Right kidney (tissue), 1 donor: ENCODE measurements at regions not wholly inside any gene's neighbourhood (a gene's known extent, or its start where the extent isn't known, plus 50 kb on each side); places are given as distances from the start of the nearest gene placed in this dataset.
"Not testable (repeated sequence)": the region's sequence is repeated elsewhere in the genome, so short reads cannot be mapped to it uniquely, and the experiment has no call there.

ENCODE experiments used
- DNase-seq: peaks from one replicate; pipeline ENCODE4 v3.0.0-alpha.2; 2016

DNA sequence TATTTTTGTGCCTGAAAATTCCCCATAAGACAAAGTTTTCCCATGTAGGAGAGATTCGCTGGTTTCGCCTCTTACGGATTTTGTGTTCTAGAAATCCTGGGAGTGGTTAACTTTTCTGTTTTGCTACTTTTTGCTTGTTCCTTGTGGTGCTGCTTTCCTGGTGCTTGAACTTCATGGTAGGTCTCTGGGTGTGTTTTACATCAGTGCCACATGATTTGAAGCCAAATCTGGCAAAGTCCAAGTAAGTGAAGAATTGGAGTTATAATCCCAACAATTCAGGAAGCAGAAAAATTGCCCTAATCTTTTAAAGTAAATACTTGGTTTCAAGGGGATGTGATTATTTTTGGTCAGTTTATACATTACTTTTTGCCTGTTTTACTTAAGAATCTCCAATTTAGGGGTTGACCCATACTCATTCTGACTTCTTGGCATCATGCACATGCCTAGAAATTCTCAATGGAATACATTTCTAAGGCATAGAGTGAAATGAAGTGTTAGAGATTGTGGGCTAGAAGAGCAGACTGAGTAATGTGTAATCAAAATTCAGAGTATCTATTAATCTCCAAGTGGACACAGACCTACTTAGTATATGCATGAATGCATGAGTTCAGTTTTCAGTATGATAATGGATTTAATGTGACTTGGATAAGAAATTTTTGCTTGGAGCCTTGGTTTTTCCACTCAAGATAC, 189.7 kb downstream of the CSNK1G3 start:
- DNase-seq: no peak

GRCh38 chr5:123700624-123701287, 188.8 kb downstream of the CSNK1G3 start:
- DNase-seq: no peak

DNA sequence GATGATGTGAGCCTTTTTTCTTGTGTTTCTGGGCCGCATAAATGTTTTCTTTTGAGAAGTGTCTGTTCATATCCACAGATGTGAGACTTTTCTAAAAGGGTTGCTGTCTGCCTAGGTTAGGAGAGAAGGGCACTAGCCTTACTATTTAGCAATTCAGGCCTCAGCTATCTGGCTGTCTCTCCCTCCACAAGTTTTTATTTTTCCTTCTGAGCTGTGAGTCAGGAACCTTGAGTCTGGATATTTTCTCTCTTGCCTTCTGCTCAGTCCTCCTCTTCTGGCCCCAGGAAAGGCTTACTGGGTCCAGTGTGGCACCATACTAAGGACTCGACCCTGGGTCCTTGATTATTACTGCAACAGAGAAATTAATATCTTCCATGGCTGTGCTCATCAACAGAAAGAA, 187.6 kb downstream of the CSNK1G3 start:
- no peak for DNase-seq

- DNase-seq: not testable (repeated sequence)
Observed at GRCh38 chr5:123698937-123699336, 187.0 kb downstream of the CSNK1G3 start.

- no peak for DNase-seq
Observed at GRCh38 chr5:123696921-123697341, 185.0 kb downstream of the CSNK1G3 start.

GRCh38 chr5:123690821-123691220, 178.8 kb downstream of the CSNK1G3 start:
- no peak for DNase-seq

- DNase-seq: no peak
Observed at GRCh38 chr5:123681061-123681460, 169.1 kb downstream of the CSNK1G3 start.

- peak; percentile 21 for DNase-seq
Observed at GRCh38 chr5:123673107-123673506, 161.1 kb downstream of the CSNK1G3 start.

GRCh38 chr5:123671711-123672456, 159.9 kb downstream of the CSNK1G3 start:
- DNase-seq: peak; percentile 28

GRCh38 chr5:123671042-123671441, 159.1 kb downstream of the CSNK1G3 start:
- DNase-seq: peak; percentile 47
